HepG2 (cell line): ENCODE measurements at regions not wholly inside any gene's neighbourhood (a gene's known extent, or its start where the extent isn't known, plus 50 kb on each side); places are given as distances from the start of the nearest gene placed in this dataset.

Experiments
- ATRX ChIP-seq: sonication (generic); formaldehyde crosslinking; IDR thresholded peaks from 2 replicates; pipeline ENCODE4 v1.4.0; 2020; ENCODE audit warnings: missing genetic modification reagents, borderline replicate concordance
- CEBPB ChIP-seq: IDR thresholded peaks from 2 replicates; pipeline ENCODE4 v1.6.1; 2011; ENCODE audit warnings: low read depth, low read length, improper control_type of control experiment, borderline replicate concordance
- FOXK2 ChIP-seq: fragments of 450-650 bp; IDR thresholded peaks from 2 replicates; pipeline ENCODE4 v1.6.1; 2016
- MED1 ChIP-seq: sonication (generic); formaldehyde crosslinking; IDR thresholded peaks from 2 replicates; pipeline ENCODE4 v1.4.0; 2020; ENCODE audit warnings: missing genetic modification reagents
- NFE2L1 ChIP-seq: sonication (generic); formaldehyde crosslinking; IDR thresholded peaks from 2 replicates; pipeline ENCODE4 v1.4.0; 2020; ENCODE audit warnings: missing genetic modification reagents, mild to moderate bottlenecking, borderline replicate concordance
- SATB2 ChIP-seq: sonication (generic); formaldehyde crosslinking; IDR thresholded peaks from 2 replicates; pipeline ENCODE4 v1.5.0; 2020; ENCODE audit warnings: missing genetic modification reagents
- SIN3A ChIP-seq: IDR thresholded peaks from 2 replicates; pipeline ENCODE4 v1.6.1; 2011; ENCODE audit warnings: low read depth, mild to moderate bottlenecking, control low read depth, low read length, borderline replicate concordance
- SMC3 ChIP-seq: IDR thresholded peaks from 2 replicates; pipeline ENCODE4 v1.6.1; 2011; ENCODE audit warnings: low read length, improper control_type of control experiment
- WIZ ChIP-seq: sonication (generic); formaldehyde crosslinking; IDR thresholded peaks from 2 replicates; pipeline ENCODE4 v1.5.1; 2020; ENCODE audit warnings: mild to moderate bottlenecking, missing genetic modification reagents
- ZFP41 ChIP-seq: sonication (generic); formaldehyde crosslinking; IDR thresholded peaks from 2 replicates; pipeline ENCODE4 v1.4.0; 2020; ENCODE audit warnings: mild to moderate bottlenecking, missing genetic modification reagents, borderline replicate concordance
- ZNF12 ChIP-seq: sonication (generic); formaldehyde crosslinking; IDR thresholded peaks from 2 replicates; pipeline ENCODE4 v1.5.0; 2020; ENCODE audit warnings: missing genetic modification reagents
- ZNF235 ChIP-seq: sonication (generic); formaldehyde crosslinking; IDR thresholded peaks from 2 replicates; pipeline ENCODE4 v1.8.1; 2023; ENCODE audit warnings: mild to moderate bottlenecking, missing genetic modification reagents, borderline replicate concordance
- ZNF256 ChIP-seq: sonication (generic); formaldehyde crosslinking; conservative IDR thresholded peaks from 2 replicates; pipeline ENCODE4 v1.4.0; 2020; ENCODE audit warnings: missing genetic modification reagents
- ZNF572 ChIP-seq: sonication (generic); formaldehyde crosslinking; IDR thresholded peaks from 2 replicates; pipeline ENCODE4 v1.5.1; 2020; ENCODE audit warnings: mild to moderate bottlenecking, missing genetic modification reagents
- ZNF644 ChIP-seq: IDR thresholded peaks from 2 replicates; pipeline ENCODE4 v1.6.1; 2016; ENCODE audit warnings: low read depth
- ZNF674 ChIP-seq: sonication (generic); formaldehyde crosslinking; IDR thresholded peaks from 2 replicates; pipeline ENCODE4 v1.5.0; 2020; ENCODE audit warnings: low read depth, mild to moderate bottlenecking, missing genetic modification reagents
- ZNF703 ChIP-seq: sonication (generic); formaldehyde crosslinking; IDR thresholded peaks from 2 replicates; pipeline ENCODE4 v1.5.1; 2020; ENCODE audit warnings: missing genetic modification reagents, mild to moderate bottlenecking, moderate library complexity, borderline replicate concordance
- ZNF782 ChIP-seq: sonication (generic); formaldehyde crosslinking; IDR thresholded peaks from 2 replicates; pipeline ENCODE4 v1.4.0; 2020; ENCODE audit warnings: missing genetic modification reagents, mild to moderate bottlenecking, borderline replicate concordance
- TF ChIP-seq, protein P1 (sequence below): sonication (generic); formaldehyde crosslinking; IDR thresholded peaks from 2 replicates; pipeline ENCODE4 v1.4.0; 2020; ENCODE audit warnings: mild to moderate bottlenecking, missing genetic modification reagents
- TF ChIP-seq, protein P2 (sequence below): sonication (generic); formaldehyde crosslinking; conservative IDR thresholded peaks from 2 replicates; pipeline ENCODE4 v1.4.0; 2020; ENCODE audit warnings: missing genetic modification reagents
- TF ChIP-seq, protein P3 (sequence below): sonication (generic); formaldehyde crosslinking; conservative IDR thresholded peaks from 2 replicates; pipeline ENCODE4 v1.4.0; 2020; ENCODE audit warnings: missing genetic modification reagents
- TF ChIP-seq, protein P4 (sequence below): sonication (generic); formaldehyde crosslinking; IDR thresholded peaks from 2 replicates; pipeline ENCODE4 v1.5.1; 2020; ENCODE audit warnings: missing genetic modification reagents, mild to moderate bottlenecking, borderline replicate concordance
- TF ChIP-seq, protein P5 (sequence below): sonication (generic); formaldehyde crosslinking; IDR thresholded peaks from 2 replicates; pipeline ENCODE4 v1.4.0; 2020; ENCODE audit warnings: mild to moderate bottlenecking, missing genetic modification reagents, borderline replicate concordance
- TF ChIP-seq, protein P6 (sequence below): sonication (generic); formaldehyde crosslinking; IDR thresholded peaks from 2 replicates; pipeline ENCODE4 v1.8.1; 2023; ENCODE audit warnings: missing genetic modification reagents, mild to moderate bottlenecking, borderline replicate concordance

DNA sequence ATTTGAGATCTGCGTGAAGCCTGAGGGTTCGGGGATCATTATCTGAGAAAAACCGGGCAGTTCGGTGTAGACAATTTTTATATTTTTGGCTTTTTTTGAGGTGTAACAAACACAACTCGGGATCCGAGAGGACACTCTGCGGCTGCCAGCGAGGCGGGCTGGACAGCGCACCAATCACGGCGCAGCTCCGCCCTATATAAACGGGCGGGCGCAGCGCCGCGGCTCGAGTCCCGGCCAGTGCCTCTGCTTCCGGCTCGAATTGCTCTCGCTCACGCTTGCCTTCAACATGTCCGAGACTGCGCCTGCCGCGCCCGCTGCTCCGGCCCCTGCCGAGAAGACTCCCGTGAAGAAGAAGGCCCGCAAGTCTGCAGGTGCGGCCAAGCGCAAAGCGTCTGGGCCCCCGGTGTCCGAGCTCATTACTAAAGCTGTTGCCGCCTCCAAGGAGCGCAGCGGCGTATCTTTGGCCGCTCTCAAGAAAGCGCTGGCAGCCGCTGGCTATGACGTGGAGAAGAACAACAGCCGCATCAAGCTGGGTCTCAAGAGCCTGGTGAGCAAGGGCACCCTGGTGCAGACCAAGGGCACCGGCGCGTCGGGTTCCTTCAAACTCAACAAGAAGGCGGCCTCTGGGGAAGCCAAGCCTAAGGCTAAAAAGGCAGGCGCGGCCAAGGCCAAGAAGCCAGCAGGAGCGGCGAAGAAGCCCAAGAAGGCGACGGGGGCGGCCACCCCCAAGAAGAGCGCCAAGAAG lies 69.0 kb downstream of the HFE start (continued):
- TF ChIP-seq CEBPB (no peak), ZNF674 (CRISPR knock-in tag) (0 out of 2 replicates have a peak, but pooled peaks have one; percentile 77), SATB2 (peak; percentile 72; the same call in 1 of the 2 replicates), ZNF782 (CRISPR knock-in tag) (peak; percentile 96), WIZ (CRISPR knock-in tag) (0 out of 2 replicates have a peak, but pooled peaks have one; percentile 50), NFE2L1 (peak; percentile 82), ZNF256 (CRISPR knock-in tag) (peak; percentile 98), ZFP41 (CRISPR knock-in tag) (peak; percentile 71; the same call in 1 of the 2 replicates), ZNF644 (CRISPR knock-in tag) (no peak), MED1 (CRISPR knock-in tag) (peak; percentile 98), ZNF235 (peak; percentile 93; the same call in 1 of the 2 replicates), FOXK2 (no peak), SIN3A (peak; percentile 96), SMC3 (no peak; the same call in 1 of the 2 replicates), ATRX (no peak), ZNF703 (CRISPR knock-in tag) (peak; percentile 31; the same call in 1 of the 2 replicates), ZNF12 (CRISPR knock-in tag) (peak; percentile 79), ZNF572 (CRISPR knock-in tag) (no peak)
- TF ChIP-seq, protein P1, sequence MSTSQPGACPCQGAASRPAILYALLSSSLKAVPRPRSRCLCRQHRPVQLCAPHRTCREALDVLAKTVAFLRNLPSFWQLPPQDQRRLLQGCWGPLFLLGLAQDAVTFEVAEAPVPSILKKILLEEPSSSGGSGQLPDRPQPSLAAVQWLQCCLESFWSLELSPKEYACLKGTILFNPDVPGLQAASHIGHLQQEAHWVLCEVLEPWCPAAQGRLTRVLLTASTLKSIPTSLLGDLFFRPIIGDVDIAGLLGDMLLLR: peak; percentile 91
- TF ChIP-seq, protein P2, sequence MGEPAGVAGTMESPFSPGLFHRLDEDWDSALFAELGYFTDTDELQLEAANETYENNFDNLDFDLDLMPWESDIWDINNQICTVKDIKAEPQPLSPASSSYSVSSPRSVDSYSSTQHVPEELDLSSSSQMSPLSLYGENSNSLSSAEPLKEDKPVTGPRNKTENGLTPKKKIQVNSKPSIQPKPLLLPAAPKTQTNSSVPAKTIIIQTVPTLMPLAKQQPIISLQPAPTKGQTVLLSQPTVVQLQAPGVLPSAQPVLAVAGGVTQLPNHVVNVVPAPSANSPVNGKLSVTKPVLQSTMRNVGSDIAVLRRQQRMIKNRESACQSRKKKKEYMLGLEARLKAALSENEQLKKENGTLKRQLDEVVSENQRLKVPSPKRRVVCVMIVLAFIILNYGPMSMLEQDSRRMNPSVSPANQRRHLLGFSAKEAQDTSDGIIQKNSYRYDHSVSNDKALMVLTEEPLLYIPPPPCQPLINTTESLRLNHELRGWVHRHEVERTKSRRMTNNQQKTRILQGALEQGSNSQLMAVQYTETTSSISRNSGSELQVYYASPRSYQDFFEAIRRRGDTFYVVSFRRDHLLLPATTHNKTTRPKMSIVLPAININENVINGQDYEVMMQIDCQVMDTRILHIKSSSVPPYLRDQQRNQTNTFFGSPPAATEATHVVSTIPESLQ (CRISPR knock-in tag): peak; percentile 95
- TF ChIP-seq, protein P3, sequence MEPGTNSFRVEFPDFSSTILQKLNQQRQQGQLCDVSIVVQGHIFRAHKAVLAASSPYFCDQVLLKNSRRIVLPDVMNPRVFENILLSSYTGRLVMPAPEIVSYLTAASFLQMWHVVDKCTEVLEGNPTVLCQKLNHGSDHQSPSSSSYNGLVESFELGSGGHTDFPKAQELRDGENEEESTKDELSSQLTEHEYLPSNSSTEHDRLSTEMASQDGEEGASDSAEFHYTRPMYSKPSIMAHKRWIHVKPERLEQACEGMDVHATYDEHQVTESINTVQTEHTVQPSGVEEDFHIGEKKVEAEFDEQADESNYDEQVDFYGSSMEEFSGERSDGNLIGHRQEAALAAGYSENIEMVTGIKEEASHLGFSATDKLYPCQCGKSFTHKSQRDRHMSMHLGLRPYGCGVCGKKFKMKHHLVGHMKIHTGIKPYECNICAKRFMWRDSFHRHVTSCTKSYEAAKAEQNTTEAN: peak; percentile 65
- TF ChIP-seq, protein P4, sequence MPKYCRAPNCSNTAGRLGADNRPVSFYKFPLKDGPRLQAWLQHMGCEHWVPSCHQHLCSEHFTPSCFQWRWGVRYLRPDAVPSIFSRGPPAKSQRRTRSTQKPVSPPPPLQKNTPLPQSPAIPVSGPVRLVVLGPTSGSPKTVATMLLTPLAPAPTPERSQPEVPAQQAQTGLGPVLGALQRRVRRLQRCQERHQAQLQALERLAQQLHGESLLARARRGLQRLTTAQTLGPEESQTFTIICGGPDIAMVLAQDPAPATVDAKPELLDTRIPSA: no peak
- TF ChIP-seq, protein P5, sequence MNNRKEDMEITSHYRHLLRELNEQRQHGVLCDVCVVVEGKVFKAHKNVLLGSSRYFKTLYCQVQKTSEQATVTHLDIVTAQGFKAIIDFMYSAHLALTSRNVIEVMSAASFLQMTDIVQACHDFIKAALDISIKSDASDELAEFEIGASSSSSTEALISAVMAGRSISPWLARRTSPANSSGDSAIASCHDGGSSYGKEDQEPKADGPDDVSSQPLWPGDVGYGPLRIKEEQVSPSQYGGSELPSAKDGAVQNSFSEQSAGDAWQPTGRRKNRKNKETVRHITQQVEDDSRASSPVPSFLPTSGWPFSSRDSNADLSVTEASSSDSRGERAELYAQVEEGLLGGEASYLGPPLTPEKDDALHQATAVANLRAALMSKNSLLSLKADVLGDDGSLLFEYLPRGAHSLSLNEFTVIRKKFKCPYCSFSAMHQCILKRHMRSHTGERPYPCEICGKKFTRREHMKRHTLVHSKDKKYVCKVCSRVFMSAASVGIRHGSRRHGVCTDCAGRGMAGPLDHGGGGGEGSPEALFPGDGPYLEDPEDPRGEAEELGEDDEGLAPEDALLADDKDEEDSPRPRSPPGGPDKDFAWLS (CRISPR knock-in tag): peak; percentile 80; the same call in 1 of the 2 replicates
- TF ChIP-seq, protein P6, sequence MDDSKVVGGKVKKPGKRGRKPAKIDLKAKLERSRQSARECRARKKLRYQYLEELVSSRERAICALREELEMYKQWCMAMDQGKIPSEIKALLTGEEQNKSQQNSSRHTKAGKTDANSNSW (CRISPR knock-in tag): peak; percentile 93
